ENCODE measurements at regions not wholly inside any gene's neighbourhood (a gene's known extent, or its start where the extent isn't known, plus 50 kb on each side); places are given as distances from the start of the nearest gene placed in this dataset.

DNA sequence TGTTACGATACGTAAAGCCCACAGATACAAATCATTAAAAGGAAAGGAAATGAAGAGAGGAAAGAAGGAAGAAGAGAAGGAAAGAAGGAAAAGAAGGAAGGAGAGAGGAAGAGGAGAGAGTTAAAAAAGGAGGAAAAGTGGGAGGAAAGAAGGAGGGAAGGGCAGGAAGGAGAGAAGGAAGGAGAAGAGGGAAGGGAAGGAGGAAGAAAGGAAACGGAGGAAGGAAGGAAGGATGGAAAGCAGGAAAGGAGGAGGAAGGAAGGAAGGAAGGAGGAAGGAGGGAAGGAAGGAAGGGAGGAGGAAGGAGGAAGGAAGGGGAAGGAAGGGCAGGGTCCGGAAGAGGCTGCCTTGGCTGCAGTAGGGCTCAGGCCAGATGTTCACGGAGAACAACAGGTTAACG is 95.2 kb downstream of the ENGASE start:
- DNase-seq (ENCODE audit: low read depth, low spot score) (no peak), FAIRE-seq (no peak)
- dilution Hi-C loops (cut with MboI; ENCODE audit: extremely low pct_ligation_motif_present, low sequenced_read_pairs) (no loop called here), intact Hi-C loops (cut with micrococcal nuclease) (loop anchor here (10.0 kb wide), 1 partner anchor 85 kb away; no protein-coding TSS in a partner anchor)
- Histone ChIP-seq H3K4me1 (ENCODE audit: control insufficient read depth, extremely low read depth, insufficient read depth, low read length) (no peaks in the 10 kb centered on the region), H3K9me3 (replicated peaks; ENCODE audit: control insufficient read depth, insufficient read depth, low read length) (no peaks in the 10 kb centered on the region), H3K79me2 (ENCODE audit: control insufficient read depth, insufficient read depth, low read length) (no peaks in the 10 kb centered on the region), H3K9ac (replicated peaks; ENCODE audit: extremely low read depth, insufficient read depth, low read length) (no peak overlapping the region), H4K20me1 (replicated peaks; ENCODE audit: control insufficient read depth, extremely low read depth, insufficient read depth, low read length) (no peaks in the 10 kb centered on the region), H3K27me3 (ENCODE audit: control insufficient read depth in 2 of 2, insufficient read depth in 2 of 2, low read length in 2 of 2) (no peaks in the 10 kb centered on the region), H3K27ac (ENCODE audit: insufficient read depth, low read depth, low read length) (no peak overlapping the region), H3K9me1 (replicated peaks; ENCODE audit: control insufficient read depth, extremely low read depth, insufficient read depth, low read length) (no peaks in the 10 kb centered on the region), H2AFZ (ENCODE audit: low read depth, low read length) (no peak overlapping the region), H3K36me3 (ENCODE audit: control insufficient read depth in 2 of 2, extremely low read depth in 1 of 2, insufficient read depth in 2 of 2, low read length in 2 of 2) (no peaks in the 10 kb centered on the region), H3K4me2 (ENCODE audit: insufficient read depth, low read length) (no peak overlapping the region), H3K4me3 (replicated peaks in 1 of 3; ENCODE audit: insufficient read depth in 1 of 3, low read depth in 1 of 3, low read length in 3 of 3) (no peak overlapping the region)
- ChIA-PET POLR2A (no interaction called here), CTCF (no interaction called here)
- TF ChIP-seq FOS (IDR thresholded peaks at IDR 0.05; ENCODE audit: borderline replicate concordance, insufficient read depth, low read length), result no peak
- no TSS peak for BruUV-seq (replicated peaks)

- H3K4me3 ChIP-seq (replicated peaks in 1 of 3; ENCODE audit: insufficient read depth in 1 of 3, low read depth in 1 of 3, low read length in 3 of 3), result no peak overlapping the region
- no peaks in the 10 kb centered on the region for H3K9me3 ChIP-seq (replicated peaks; ENCODE audit: control insufficient read depth, insufficient read depth, low read length)
- ChIA-PET CTCF (no interaction called here), POLR2A (no interaction called here)
- no peaks in the 10 kb centered on the region for H3K9me1 ChIP-seq (replicated peaks; ENCODE audit: control insufficient read depth, extremely low read depth, insufficient read depth, low read length)
- no peaks in the 10 kb centered on the region for H3K79me2 ChIP-seq (ENCODE audit: control insufficient read depth, insufficient read depth, low read length)
- no peaks in the 10 kb centered on the region for H4K20me1 ChIP-seq (replicated peaks; ENCODE audit: control insufficient read depth, extremely low read depth, insufficient read depth, low read length)
- dilution Hi-C loops (cut with MboI; ENCODE audit: extremely low pct_ligation_motif_present, low sequenced_read_pairs) (no loop called here), intact Hi-C loops (cut with micrococcal nuclease) (loop anchor here (10.0 kb wide), 1 partner anchor 85 kb away; no protein-coding TSS in a partner anchor)
- H3K27ac ChIP-seq (ENCODE audit: insufficient read depth, low read depth, low read length), result no peak overlapping the region
- H3K9ac ChIP-seq (replicated peaks; ENCODE audit: extremely low read depth, insufficient read depth, low read length), result no peak overlapping the region
- TF ChIP-seq, protein P1, sequence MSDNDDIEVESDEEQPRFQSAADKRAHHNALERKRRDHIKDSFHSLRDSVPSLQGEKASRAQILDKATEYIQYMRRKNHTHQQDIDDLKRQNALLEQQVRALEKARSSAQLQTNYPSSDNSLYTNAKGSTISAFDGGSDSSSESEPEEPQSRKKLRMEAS (IDR thresholded peaks at IDR 0.05; ENCODE audit: insufficient read depth, insufficient read length), result no peak
- TF ChIP-seq MYC (IDR thresholded peaks at IDR 0.05; ENCODE audit: low read depth, low read length) (no peak), FOS (IDR thresholded peaks at IDR 0.05; ENCODE audit: borderline replicate concordance, insufficient read depth, low read length) (no peak), CTCF (IDR thresholded peaks at IDR 0.05; ENCODE audit: extremely low read depth in 1 of 2, insufficient read depth in 1 of 2, low read depth in 1 of 2, low read length in 2 of 2) (no peak), POLR2A (IDR thresholded peaks at IDR 0.05; ENCODE audit: low read depth, low read length) (no peak), POLR2AphosphoS5 (IDR thresholded peaks at IDR 0.05; ENCODE audit: insufficient read depth, low read depth, low read length) (no peak), JUN (IDR thresholded peaks at IDR 0.05; ENCODE audit: borderline replicate concordance, insufficient read depth, insufficient read length, low read depth) (no peak), GATA2 (IDR thresholded peaks at IDR 0.05; ENCODE audit: insufficient read depth, insufficient read length, low read depth, low read length) (no peak), EZH2 (IDR thresholded peaks at IDR 0.05; ENCODE audit: borderline replicate concordance, low read depth, low read length, severe bottlenecking) (no peak)
- H3K4me1 ChIP-seq (ENCODE audit: control insufficient read depth, extremely low read depth, insufficient read depth, low read length), result no peaks in the 10 kb centered on the region
- no peak overlapping the region for H2AFZ ChIP-seq (ENCODE audit: low read depth, low read length)
- no peak for FAIRE-seq
- H3K36me3 ChIP-seq (ENCODE audit: control insufficient read depth in 2 of 2, extremely low read depth in 1 of 2, insufficient read depth in 2 of 2, low read length in 2 of 2), result no peaks in the 10 kb centered on the region
- H3K4me2 ChIP-seq (ENCODE audit: insufficient read depth, low read length), result no peak overlapping the region
- H3K27me3 ChIP-seq (ENCODE audit: control insufficient read depth in 2 of 2, insufficient read depth in 2 of 2, low read length in 2 of 2), result no peaks in the 10 kb centered on the region
- no TSS peak for BruUV-seq (replicated peaks)
- DNase-seq (ENCODE audit: low read depth, low spot score), result no peak
Measured at GRCh38 chr17:79169366-79169765, 94.7 kb downstream of the ENGASE start.
